Right renal cortex interstitium (tissue), 3 donors: ENCODE measurements at regions not wholly inside any gene's neighbourhood (a gene's known extent, or its start where the extent isn't known, plus 50 kb on each side); places are given as distances from the start of the nearest gene placed in this dataset.
"Not testable (repeated sequence)": the region's sequence is repeated elsewhere in the genome, so short reads cannot be mapped to it uniquely, and the experiment has no call there.

Source experiments
- DNase-seq, 3 donors: peaks; one replicate each; pipeline ENCODE4 v3.0.0-alpha.2; 2013; ENCODE audit warnings: low read depth in 3 of 3, low spot score in 2 of 3

DNA sequence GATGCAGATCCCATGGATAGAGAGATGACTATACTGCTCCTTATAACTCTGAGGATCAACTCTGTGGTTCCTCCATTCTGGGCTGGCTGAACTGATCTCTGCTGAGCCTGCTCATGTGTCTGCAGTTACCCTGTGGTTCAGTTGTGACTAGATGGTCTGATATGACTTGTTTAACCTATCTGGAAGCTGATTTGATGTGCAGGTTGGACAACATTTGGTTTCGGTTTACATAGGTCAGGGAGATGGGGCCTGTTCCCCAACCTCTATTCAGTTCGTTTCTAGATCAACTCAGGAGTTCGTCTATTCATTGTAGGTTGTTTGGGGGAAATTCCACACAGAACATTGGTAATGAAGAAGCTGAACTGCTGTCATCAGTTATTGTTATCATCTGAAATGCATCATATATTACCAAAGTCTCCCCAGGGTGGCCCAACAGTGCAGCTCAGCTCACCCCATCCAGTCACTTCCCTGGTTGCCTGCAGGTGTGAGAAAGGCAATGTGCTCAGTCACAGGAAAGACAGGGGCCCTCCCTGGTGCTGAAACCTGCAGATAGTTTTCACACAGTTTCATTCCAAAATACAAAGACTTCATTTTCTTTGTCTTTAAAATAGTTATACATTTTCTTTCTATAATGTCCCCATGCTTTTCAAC lies 415.0 kb downstream of the RPIA start:
- not testable (repeated sequence) for DNase-seq

DNA sequence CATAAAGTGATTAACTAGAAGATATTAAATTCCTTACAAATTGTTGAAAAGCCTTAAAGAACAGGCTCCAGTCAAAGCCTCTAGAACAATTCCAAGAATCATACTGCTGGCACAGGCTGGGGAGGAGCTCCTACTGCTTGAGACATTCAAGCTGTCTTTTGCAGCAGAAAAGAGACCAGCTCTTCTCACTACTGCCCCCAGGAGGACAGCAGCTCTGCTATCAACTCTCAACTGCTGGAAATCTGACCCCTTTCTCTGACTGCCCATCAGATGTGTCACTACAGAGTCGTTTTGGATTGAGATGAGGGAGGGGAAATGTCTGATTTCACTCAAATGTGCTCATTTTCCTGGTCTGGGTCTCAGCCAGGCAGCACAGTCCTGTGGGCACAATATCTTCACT lies 421.0 kb downstream of the RPIA start:
- not testable (repeated sequence) for DNase-seq

DNA sequence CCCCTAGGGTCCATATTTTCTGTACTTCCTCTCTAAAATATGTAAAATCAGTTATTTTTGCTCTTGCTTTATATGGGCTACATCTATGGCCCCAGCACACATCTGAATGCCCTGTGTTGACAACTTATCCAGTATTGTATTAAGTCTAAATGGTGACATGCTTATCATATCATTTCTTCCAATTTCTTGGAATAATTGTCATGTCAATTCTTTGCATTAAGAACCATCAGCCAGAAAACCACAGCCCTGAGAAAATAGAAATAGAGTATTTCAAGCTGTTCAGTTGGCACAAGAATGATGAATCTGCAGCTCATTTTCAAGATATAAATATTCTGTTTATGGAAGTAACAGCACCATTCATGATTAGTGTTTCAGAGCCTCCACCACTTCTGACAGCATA lies 421.8 kb downstream of the RPIA start:
- DNase-seq, result not testable (repeated sequence)

DNA sequence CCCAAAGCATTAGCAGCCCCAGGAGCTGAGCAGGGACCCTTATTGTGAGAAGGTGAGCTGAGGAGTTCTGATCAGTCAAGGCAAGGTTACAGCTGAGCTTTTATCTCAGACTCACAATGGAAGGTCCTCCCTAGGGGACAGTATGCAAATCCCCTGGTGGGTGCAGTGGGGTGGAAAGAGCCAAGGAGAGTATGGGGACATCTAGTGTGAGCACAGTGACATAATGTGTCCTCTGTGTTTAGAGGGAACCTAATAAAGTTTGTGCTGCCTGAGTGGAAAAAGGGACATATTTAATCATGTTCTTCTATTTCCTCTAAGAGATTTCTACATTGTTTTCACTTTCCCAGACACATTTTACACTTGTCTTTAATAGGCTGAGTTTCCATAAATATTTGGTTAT lies 438.0 kb downstream of the RPIA start:
- not testable (repeated sequence) for DNase-seq

DNA sequence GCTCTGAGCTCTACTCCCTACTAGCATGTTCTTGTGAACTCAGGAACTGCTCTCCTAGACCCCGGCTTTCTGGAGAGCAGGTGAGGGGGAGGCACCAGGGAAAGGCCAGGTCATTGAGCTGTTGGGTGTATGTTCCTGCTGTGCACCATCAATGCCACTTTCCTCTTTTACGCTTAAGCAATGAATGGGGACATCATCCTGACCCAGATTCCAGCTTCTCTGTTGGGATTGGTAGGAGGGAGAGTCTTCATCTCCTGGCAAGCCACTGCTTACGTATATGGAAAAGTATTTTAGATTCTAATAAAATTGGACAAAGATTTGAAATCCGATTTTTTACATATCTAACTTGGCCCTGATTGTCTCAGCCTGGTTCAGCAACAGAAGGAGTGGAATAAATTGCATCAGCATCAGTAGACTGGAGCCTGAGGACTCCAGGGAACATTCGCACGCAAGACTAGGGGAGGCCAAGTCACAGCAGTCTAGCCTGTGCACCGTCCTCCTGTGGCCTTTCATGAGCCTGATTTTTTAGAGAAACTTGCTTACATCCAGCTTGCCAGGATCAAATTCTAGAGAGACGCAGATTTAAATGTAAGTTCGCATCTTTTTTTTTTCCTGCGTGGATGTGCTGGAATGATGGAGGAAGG lies 439.3 kb downstream of the RPIA start:
- not testable (repeated sequence) for DNase-seq

DNA sequence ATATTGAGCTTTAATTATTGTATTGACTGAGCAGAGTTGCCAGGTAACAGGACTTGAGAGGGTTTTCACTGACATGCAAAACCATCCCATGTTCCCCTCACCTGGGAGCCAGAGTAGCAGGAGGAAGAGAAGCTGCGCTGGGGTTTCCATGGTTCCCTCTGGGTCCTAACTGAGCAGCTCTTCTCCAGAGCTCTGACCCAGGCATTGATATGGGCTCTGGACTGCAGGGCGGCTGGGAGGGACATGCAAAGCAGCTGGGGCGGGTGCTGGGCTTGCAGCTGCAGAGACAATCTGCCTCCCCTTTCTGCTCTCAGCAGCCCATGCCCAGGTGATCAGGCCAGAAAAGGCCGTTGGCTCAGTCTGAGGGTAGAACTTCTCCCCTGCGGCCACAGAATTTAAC lies 451.5 kb downstream of the RPIA start:
- DNase-seq, result not testable (repeated sequence)

DNA sequence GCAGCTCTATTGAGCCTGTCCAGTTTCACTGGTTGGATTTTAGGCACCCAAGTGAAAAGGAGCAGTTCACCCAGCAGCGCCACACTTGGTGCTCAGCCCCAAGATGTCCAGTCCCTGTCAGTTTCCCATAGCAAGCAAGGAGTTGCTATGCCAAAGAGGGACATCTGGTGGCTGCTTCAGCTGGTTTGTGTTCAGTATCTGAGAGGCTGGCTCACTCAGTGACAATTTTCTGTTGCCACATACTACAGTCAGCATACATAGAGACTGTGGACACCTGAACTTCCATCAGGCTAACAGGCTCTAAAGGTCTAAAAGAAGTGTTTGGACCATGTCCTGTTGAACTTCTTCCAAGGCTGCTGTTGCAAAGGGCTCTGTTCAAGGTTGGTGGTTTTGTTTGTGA lies 453.9 kb downstream of the RPIA start:
- not testable (repeated sequence) for DNase-seq

DNA sequence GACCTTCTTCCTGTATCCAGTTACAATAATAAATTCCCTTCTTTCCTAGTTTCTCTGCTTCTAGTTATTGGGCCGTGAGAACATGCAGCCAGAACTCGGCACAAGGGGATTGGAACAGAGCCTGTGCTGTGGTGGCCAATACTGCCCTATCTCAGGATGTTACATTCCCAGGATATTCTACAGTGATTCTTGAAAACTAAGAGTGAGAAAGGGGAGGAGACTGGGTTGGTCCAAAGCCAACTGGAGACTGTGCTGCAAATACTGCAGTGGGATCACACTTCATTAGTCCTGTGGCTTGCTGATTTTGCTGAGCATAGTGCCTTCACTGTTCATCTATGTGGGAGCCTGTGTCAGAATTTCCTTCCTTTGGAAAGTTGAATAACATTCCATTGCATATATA lies 456.8 kb downstream of the RPIA start:
- not testable (repeated sequence) for DNase-seq

DNA sequence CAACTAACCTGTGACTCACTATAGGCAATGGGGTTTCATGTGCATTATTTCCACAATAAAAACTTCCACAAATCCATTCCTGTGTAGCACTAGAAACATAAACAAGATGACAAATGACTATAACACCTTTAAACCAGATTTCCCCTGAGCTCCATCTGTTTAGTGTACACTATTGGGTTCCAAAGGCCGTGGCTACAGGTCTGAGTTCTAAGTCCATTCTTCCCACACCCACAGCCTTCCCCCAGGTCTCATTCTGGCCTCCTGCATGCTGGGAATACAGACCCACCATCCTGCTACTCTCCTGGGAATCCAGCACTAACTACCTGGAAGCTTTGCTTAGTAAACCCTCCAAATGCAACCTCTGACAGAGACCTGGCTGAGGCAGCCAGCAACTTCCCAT lies 460.2 kb downstream of the RPIA start:
- not testable (repeated sequence) for DNase-seq

DNA sequence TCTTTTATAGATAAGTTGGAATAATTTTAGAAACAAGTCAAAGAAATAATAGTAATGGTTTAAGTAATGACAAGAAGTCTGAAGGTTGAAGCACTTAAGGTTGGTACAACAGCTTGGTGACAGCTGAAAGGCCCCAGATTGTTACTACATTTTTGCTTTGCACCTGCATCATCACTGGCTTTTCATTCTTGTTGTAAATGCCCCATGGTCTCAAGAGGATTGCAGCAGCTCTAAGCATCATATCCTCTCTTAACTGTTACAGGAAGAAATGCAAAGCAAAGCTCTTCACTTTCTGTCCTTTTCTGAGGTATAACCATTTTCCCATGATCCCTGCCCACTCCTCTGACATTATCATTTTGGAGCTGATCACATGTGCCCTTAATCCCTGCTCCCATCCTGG lies 461.0 kb downstream of the RPIA start:
- not testable (repeated sequence) for DNase-seq

DNA sequence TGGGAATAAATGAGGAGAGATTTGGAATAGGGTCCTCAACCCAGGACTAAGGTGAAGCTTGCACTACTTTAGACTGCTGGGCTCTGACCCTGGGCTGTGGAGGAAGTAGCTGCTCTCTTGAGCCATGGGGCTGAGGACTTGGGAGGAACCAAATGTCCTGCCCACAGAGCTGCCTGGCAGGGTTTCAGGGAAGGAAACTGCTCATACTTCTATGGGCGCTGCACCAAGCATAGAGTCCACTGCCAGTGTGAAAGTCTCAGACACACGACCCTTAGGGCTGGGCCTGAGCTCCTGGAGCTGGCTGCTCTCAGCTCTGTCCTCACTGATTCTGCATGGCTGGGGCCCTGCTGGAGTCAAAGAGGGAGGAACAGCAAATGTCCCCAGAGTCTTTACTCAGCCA lies 461.7 kb downstream of the RPIA start:
- not testable (repeated sequence) for DNase-seq

DNA sequence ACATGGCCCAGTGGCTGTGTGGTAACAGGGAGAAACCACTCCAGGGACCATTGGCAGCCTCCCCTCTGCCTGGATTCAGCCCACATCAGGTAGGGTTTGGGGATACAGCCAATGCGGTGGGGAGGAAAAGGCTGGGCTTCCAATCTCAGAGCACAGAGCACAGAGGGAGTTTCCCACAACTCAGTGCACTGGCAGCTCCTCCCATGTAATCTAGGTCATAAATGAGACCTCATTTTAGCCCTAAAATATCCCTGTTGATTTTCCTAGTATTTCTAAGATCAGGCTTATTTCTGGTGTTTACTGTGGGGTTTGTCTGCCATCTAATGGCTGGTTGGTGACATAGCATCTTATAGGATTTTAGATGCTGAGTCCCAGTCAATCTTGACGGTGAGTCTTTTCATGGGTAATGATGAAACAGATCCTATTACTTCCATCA lies 462.8 kb downstream of the RPIA start:
- not testable (repeated sequence) for DNase-seq

DNA sequence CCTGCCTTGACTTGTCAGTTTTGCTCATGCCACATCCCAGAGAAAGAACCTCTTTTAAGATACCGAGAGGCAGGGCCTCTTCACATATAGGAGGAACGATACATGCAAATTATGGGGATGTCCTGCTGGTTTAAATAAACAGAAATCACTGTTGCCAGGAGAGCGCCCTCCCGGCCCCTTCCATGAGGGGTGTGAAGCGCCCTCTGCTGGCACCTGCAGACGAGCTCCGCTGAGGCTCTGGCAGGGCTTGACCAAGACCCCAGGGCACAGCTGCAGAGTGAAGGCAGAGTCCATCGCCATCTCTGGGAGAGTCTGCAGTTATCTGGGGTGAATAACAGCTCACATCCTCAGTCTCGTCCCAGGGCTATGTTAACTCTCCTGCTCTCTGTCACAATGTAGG lies 468.8 kb downstream of the RPIA start:
- not testable (repeated sequence) for DNase-seq

DNA sequence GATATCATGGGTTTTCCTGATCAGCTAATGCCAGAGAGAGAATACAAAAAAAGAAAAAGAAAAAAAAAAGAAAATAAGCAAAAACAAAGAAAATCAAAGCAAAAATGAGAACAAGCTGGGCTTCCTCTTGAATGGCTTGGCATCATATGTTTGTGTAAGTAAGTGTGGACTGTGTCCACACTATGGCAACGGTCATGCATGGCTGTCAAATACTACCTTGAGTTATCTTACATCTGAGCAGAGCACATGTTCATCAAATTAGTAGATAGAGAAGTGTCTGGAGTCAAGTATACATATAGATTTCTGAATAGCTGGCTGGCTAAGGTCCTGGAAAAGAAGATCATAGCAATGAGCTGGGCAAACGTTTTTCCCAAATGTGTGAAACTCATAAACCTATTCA lies 470.2 kb downstream of the RPIA start:
- not testable (repeated sequence) for DNase-seq

DNA sequence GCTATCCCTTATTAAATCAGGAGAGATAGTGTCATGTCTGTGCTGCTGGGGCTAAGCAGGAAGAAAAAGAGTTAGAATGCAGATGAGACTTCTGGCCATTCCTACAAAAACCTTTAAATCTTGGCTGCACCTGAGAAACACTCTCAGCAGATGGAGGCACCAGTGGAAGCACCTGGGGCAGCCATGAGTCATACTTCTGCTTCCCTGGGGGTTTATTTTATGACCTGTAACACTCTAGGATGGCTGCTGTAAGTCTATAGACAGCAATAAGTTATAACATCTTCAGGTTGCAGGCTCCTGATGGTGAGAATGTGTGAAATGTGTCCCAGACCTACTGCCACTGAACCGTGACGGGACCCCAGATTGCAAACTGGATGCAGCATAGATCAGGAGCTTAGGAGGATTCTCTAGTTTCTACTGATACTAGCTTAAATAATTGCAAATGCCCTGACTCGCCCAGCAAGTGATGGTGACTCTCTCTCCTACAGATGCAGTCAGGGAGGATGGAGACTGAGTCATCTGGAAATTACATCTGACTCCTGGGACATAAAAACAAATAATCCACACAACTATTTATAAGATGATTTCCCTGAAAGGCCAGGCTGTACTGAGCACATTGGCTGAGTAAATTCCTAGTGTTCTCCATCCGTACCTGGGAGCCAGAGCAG lies 479.2 kb downstream of the RPIA start:
- not testable (repeated sequence) for DNase-seq

DNA sequence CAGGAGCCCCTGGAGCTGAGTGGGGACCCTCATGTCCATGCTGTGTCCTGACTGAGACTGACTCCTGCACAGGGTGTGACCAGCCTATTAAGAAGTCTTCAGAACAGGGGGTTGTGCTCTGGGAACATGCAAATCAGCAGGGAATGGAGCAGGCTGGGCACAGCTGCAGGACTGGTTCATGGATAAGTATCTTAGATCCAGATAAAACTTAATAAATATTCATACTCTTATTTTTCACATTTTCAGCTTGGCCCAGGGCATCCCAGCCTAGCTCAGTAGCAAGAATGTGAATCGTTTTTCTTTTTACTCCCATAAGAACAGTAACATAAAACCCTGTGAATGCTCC lies 479.7 kb downstream of the RPIA start:
- DNase-seq, result not testable (repeated sequence)

DNA sequence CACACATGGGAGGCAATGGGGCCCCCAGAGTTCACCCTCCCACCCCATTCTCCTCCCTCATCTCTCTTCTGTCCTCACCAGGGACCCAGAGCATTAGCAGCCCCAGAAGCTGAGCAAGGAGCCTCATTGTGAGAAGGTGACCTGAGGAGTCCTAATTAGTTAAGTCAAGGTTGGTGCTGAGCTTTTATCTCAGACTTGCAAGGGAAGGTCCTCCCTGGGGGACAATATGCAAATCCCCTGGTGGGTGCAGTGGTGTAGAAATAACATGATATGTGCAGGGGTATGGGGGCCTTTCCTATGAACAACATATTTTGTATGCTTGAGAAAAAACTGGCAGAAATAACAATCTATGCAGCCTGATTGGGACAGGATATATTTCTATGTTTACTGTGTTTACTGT lies 485.5 kb downstream of the RPIA start:
- not testable (repeated sequence) for DNase-seq

DNA sequence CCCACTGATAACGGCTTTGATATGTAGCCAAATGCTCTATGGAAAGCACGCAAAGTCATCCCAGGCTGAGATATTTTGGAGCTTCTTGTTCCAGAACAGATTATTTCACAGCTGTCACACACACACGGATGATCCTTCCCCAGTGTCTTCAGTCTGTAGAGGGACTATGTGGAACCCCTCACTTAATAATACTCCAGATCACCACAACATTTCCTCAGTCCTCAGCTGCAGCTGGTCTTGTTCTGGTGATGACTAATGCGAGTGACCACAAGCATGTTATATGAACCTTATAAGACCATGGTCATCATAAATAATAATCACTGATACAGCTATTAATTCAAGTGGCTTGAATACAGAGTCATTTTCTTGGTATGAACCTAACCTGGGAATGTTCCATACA lies 490.7 kb downstream of the RPIA start:
- not testable (repeated sequence) for DNase-seq

DNA sequence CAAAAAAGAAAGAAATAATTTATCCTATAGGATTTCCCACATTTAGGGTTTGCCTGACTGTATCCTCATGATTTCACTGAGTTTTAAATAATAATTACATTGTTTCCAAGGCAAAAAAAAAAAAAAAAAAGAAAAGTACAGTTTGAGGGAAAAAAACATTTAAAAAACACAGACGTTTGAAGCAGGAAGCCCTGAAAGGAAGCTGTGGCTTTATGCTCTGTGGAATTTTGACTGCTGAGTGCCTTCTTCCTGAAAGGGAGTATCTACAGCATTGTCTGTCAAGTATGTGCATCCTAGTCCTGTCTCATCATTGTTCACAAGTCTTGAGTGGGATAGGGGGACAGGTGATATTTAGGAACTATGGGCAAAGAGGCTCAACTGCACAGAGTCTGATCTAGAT lies 493.3 kb downstream of the RPIA start:
- DNase-seq, result not testable (repeated sequence)

DNA sequence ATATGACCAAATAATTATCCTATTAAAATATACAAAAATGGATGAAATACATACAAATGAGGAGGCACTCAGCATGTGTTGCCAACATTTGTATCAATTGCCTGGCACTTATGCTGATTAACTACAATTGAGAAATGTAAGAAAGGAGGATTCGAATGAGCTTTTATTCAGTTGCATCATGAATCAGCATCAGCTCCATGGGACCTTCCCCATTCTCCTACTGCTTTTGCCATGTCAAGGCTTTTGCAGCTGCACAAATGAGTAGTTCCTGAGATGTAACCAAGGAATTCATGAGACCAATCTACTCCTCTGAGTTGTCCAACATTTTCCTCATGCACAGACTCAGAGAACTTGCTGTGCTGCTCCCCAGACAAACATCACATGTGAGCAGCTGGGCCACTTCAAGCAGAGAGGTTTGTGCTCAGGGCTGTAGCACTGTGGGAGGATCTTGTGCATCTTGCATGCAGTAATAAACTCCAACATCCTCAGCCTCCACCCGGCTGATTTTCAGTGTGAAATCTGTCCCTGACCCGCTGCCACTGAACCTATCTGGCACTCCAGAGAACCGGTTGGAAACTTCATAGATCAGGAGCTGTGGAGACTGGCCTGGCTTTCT lies 504.3 kb downstream of the RPIA start:
- DNase-seq, result not testable (repeated sequence)

DNA sequence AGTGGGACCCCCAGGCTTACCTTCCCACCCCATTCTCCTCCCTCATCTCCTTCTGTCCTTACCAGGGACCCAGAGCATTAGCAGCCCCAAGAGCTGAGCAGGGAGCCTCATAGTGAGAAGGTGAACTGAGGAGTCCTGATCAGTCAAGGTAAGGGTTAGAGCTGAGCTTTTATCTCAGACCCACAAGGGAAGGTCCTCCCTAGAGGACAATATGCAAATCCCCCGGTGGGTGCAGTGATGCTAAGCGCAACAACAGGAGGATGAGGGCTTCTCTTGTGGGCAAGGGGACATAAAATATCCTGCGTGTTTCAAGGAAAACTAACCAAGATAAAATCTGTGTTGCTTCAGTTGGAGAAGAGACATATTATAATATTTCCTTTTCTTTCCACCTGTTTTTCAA lies 505.2 kb downstream of the RPIA start:
- DNase-seq, result not testable (repeated sequence)

DNA sequence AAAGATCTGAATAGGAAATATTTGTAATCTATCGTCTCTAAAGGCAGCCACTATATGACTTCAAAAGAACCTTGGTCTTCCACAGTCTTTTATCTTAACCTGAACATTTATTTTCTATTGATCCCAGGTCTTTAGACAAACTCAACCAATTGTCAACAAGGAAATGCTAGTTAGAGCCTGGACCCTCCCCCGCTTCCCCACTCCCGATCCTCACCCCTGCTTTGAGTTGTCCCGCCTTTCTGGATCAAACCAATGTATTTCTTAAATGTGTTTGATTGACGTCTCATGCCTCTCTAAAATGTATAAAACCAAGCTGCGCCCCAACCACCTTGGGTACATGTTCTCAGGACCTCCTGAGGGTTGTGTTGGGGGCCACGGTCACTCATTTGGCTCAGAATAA lies 506.6 kb downstream of the RPIA start:
- not testable (repeated sequence) for DNase-seq
